Neural progenitor cell (in vitro differentiated cells): ENCODE measurements at regions not wholly inside any gene's neighbourhood (a gene's known extent, or its start where the extent isn't known, plus 50 kb on each side); places are given as distances from the start of the nearest gene placed in this dataset.

Experiments used
- EZH2 ChIP-seq: fragments of 200-600 bp; sonication (generic); IDR thresholded peaks from 2 replicates; pipeline ENCODE4 v1.6.1; 2017; ENCODE audit warnings: antibody characterized with exemption, mild to moderate bottlenecking, moderate library complexity
- TF ChIP-seq, protein P1 (sequence below): fragments of 200-600 bp; sonication (generic); IDR thresholded peaks from 2 replicates; pipeline ENCODE4 v1.5.1; 2017; ENCODE audit warnings: antibody characterized with exemption, mild to moderate bottlenecking

DNA sequence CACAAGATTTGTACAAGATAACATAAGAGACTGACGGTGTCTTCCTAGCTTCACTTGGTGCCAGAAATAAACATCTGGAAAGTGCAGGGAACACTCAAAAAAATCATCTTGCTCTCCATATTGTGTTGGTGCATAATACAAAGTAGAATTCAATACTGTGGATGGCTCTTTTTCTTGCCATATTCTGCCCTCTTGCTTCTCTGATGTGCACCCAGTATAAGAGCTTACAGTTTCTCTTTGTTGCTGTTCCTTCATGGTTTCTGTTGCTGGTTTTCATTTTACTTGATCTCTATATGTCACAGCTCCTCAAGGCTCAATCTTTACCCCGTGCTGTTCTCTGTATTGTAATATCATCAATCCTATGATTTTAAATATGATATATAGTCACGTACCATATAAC lies 528.5 kb upstream of the ZP4 start:
- TF ChIP-seq, protein P1, sequence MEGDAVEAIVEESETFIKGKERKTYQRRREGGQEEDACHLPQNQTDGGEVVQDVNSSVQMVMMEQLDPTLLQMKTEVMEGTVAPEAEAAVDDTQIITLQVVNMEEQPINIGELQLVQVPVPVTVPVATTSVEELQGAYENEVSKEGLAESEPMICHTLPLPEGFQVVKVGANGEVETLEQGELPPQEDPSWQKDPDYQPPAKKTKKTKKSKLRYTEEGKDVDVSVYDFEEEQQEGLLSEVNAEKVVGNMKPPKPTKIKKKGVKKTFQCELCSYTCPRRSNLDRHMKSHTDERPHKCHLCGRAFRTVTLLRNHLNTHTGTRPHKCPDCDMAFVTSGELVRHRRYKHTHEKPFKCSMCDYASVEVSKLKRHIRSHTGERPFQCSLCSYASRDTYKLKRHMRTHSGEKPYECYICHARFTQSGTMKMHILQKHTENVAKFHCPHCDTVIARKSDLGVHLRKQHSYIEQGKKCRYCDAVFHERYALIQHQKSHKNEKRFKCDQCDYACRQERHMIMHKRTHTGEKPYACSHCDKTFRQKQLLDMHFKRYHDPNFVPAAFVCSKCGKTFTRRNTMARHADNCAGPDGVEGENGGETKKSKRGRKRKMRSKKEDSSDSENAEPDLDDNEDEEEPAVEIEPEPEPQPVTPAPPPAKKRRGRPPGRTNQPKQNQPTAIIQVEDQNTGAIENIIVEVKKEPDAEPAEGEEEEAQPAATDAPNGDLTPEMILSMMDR, result no peak
- no peak for TF ChIP-seq EZH2
